ENCODE measurements at regions not wholly inside any gene's neighbourhood (a gene's known extent, or its start where the extent isn't known, plus 50 kb on each side); places are given as distances from the start of the nearest gene placed in this dataset.

DNA sequence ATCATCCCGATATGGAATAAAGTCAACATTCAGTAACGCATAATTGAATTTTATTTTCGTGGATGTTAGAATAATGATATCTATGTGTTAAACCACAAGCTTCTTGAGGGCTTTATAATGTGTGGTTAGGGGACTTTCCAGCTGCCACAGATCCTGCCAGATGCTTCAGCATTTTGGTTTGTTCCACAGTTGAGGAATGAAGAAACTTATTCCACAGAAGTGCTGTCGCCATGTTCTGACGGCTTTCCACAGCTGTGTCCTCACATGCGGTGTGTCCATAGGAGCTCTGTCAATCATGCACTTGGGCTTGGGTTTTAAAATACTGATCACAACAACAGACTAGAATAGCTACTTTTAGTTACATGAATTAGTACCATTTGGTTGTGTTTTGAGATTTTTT lies 411.9 kb downstream of the TRIML1 start:
- TF ChIP-seq, protein P1, sequence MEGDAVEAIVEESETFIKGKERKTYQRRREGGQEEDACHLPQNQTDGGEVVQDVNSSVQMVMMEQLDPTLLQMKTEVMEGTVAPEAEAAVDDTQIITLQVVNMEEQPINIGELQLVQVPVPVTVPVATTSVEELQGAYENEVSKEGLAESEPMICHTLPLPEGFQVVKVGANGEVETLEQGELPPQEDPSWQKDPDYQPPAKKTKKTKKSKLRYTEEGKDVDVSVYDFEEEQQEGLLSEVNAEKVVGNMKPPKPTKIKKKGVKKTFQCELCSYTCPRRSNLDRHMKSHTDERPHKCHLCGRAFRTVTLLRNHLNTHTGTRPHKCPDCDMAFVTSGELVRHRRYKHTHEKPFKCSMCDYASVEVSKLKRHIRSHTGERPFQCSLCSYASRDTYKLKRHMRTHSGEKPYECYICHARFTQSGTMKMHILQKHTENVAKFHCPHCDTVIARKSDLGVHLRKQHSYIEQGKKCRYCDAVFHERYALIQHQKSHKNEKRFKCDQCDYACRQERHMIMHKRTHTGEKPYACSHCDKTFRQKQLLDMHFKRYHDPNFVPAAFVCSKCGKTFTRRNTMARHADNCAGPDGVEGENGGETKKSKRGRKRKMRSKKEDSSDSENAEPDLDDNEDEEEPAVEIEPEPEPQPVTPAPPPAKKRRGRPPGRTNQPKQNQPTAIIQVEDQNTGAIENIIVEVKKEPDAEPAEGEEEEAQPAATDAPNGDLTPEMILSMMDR (IDR thresholded peaks at IDR 0.05; ENCODE audit: low read depth, low read length), result no peak
- POLR2A ChIA-PET, result no interaction called here
- no peak overlapping the region for H3K4me3 ChIP-seq (ENCODE audit: low read depth, low read length)
- DNase-seq (ENCODE audit: low read depth, low spot score), result no peak
- CTCF ChIA-PET, result interaction anchor here (0.5 kb wide), 1 partner anchor 918 kb away, joined by 3 read pairs; no protein-coding TSS in a partner anchor
- no peak overlapping the region for H3K27ac ChIP-seq (ENCODE audit: low read depth, low read length)
- no peaks in the 10 kb centered on the region for H3K27me3 ChIP-seq (ENCODE audit: control insufficient read depth, insufficient read depth, low read length)
- peaks cover 7% of the 10 kb centered on the region for H3K9me3 ChIP-seq (ENCODE audit: control insufficient read depth, insufficient read depth, low read length)

DNA sequence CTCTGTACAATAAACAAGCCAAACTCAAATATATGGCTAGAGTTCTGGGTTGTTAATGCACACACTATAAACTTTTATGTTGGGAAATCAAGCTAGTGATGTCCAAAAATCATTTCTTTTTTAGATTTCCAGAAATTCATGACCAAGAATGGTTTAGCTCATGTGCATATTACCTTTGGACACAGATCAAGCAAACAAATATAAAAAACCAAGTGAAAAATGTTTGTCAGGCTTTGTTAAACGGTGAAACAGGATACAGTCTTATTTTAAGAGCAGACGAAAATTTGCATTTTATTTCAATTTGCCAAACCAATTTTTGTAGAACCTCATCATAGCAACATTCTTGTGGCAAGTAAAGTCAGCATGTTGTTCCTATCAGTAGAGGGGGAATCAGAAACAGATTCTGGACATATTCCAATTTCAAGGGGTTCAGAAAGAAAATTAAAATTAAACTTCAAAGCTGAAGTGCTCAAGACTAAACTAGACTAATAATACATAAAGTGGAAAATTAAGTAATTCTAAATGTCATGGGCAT lies 413.6 kb downstream of the TRIML1 start:
- Histone ChIP-seq H3K27me3 (ENCODE audit: control insufficient read depth, insufficient read depth, low read length) (no peaks in the 10 kb centered on the region), H3K9me3 (ENCODE audit: control insufficient read depth, insufficient read depth, low read length) (peaks cover 7% of the 10 kb centered on the region), H3K4me3 (ENCODE audit: low read depth, low read length) (no peak overlapping the region), H3K27ac (ENCODE audit: low read depth, low read length) (no peak overlapping the region)
- TF ChIP-seq, protein P1 (IDR thresholded peaks at IDR 0.05; ENCODE audit: low read depth, low read length), result no peak
- no peak for DNase-seq (ENCODE audit: low read depth, low spot score)
- ChIA-PET POLR2A (no interaction called here), CTCF (no interaction called here)

DNA sequence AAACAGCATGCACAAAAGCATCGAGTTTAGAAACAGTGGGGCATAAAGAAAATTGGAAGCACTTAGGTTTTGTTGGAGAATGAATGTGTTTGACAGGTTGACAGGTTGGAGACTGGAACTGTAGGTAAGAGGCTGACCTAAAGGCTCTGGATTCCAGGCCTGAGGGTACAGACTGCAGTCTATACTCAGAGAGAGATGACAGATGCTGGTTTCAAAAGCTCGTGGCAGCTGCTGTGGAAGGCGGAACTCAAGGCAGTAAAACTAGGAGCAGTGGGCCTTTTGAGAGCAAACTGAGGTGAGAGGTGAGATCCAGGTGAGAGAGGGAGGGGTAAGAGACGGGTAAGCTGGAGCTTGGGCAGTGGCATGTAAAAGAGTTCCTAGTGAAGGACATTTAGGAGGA lies 415.2 kb downstream of the TRIML1 start:
- TF ChIP-seq, protein P1 (IDR thresholded peaks at IDR 0.05; ENCODE audit: low read depth, low read length), result no peak

DNA sequence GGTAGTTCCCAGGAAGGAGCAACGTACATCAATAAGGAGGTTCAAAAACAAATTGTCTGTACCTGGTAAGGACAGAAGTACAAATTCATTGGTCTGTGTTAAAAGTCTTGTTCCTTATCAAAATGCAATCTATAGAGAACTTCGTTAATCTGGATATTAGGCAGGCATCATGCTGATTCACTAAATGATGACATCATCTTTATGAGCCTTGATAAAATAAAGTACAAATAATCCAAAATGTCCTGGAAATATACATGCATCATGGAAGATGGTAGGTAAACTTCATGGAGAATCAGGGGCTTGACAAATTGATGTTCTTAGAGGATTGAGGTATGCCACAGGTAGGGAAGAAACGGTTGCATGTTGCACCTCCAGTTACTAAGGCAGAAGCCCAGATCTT lies 433.9 kb downstream of the TRIML1 start:
- no peak overlapping the region for H3K27ac ChIP-seq (ENCODE audit: low read depth, low read length)
- TF ChIP-seq, protein P1 (IDR thresholded peaks at IDR 0.05; ENCODE audit: low read depth, low read length), result no peak
- POLR2A ChIA-PET, result no interaction called here
- CTCF ChIA-PET, result no interaction called here
- no peaks in the 10 kb centered on the region for H3K27me3 ChIP-seq (ENCODE audit: control insufficient read depth, insufficient read depth, low read length)
- DNase-seq (ENCODE audit: low read depth, low spot score), result no peak
- H3K9me3 ChIP-seq (ENCODE audit: control insufficient read depth, insufficient read depth, low read length), result 0 out of 2 replicates have a peak, but pooled peaks cover 2% of the 10 kb centered on the region
- H3K4me3 ChIP-seq (ENCODE audit: low read depth, low read length), result no peak overlapping the region

More for the DNA sequence above, 415.2 kb downstream of the TRIML1 start:
- CTCF ChIA-PET, result no interaction called here
- H3K27me3 ChIP-seq (ENCODE audit: control insufficient read depth, insufficient read depth, low read length), result no peaks in the 10 kb centered on the region
- no peak for DNase-seq (ENCODE audit: low read depth, low spot score)
- H3K27ac ChIP-seq (ENCODE audit: low read depth, low read length), result no peak overlapping the region
- POLR2A ChIA-PET, result no interaction called here
- peaks cover 7% of the 10 kb centered on the region for H3K9me3 ChIP-seq (ENCODE audit: control insufficient read depth, insufficient read depth, low read length)
- H3K4me3 ChIP-seq (ENCODE audit: low read depth, low read length), result no peak overlapping the region

DNA sequence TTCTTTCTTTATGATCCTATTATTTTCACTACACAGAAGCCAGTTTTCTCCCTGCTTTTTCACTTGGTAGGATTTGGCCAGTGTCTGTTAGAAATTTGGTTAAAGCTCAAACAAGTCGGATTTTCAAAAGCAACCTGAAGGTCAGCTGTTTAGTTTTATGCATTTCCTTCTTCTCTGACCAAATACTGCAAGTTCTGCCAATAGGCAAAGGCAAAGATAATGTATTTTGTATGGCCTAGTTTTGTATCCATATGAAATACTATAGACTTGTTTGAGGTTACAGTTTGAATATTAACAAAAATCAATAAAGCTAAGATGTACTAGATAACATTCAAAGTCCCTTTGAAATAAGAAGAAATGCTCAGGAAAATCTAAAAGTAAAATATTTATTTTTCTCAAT lies 439.4 kb downstream of the TRIML1 start:
- TF ChIP-seq, protein P1 (IDR thresholded peaks at IDR 0.05; ENCODE audit: low read depth, low read length), result no peak
- ChIA-PET POLR2A (no interaction called here), CTCF (no interaction called here)
- DNase-seq (ENCODE audit: low read depth, low spot score), result no peak
- Histone ChIP-seq H3K27ac (ENCODE audit: low read depth, low read length) (no peak overlapping the region), H3K9me3 (ENCODE audit: control insufficient read depth, insufficient read depth, low read length) (0 out of 2 replicates have a peak, but pooled peaks cover 2% of the 10 kb centered on the region), H3K27me3 (ENCODE audit: control insufficient read depth, insufficient read depth, low read length) (no peaks in the 10 kb centered on the region), H3K4me3 (ENCODE audit: low read depth, low read length) (no peak overlapping the region)

Data from AG04450 (cell line).